ENCODE measurements at regions not wholly inside any gene's neighbourhood (a gene's known extent, or its start where the extent isn't known, plus 50 kb on each side); places are given as distances from the start of the nearest gene placed in this dataset.

- H3K9ac ChIP-seq (ENCODE audit: low read depth, low read length) = no peak overlapping the region
- no peak overlapping the region for H3K23ac ChIP-seq (ENCODE audit: low read depth, low read length)
- H4K91ac ChIP-seq (ENCODE audit: insufficient read depth, low read depth, low read length) = no peak overlapping the region
- no peaks in the 10 kb centered on the region for H3K9me3 ChIP-seq (ENCODE audit: control insufficient read depth, insufficient read depth, low read length)
- no peak overlapping the region for H3K27ac ChIP-seq (ENCODE audit: insufficient read depth, low read length)
- no peaks in the 10 kb centered on the region for H3K27me3 ChIP-seq (ENCODE audit: control insufficient read depth, insufficient read depth, low read length)
- BruUV-seq (replicated peaks) = no TSS peak
- no peak overlapping the region for H4K5ac ChIP-seq (ENCODE audit: low read depth, low read length)
- TF ChIP-seq RAD21 (IDR thresholded peaks at IDR 0.05; ENCODE audit: low read length) = no peak
- no peak for TF ChIP-seq POLR2A (IDR thresholded peaks at IDR 0.05; ENCODE audit: low read depth, low read length)
- no peak for TF ChIP-seq SMC3 (IDR thresholded peaks at IDR 0.05; ENCODE audit: low read depth, low read length)
- no peak for TF ChIP-seq RFX5 (IDR thresholded peaks at IDR 0.05; ENCODE audit: low read depth, low read length)
- TF ChIP-seq FOS (IDR thresholded peaks at IDR 0.05; ENCODE audit: low read depth, low read length) = no peak
- TF ChIP-seq NFE2L2 (IDR thresholded peaks at IDR 0.05; ENCODE audit: low read depth, low read length) = no peak
- TF ChIP-seq MAFK (IDR thresholded peaks at IDR 0.05; ENCODE audit: low read depth, low read length) = no peak
- no peak for TF ChIP-seq BHLHE40 (IDR thresholded peaks at IDR 0.05; ENCODE audit: low read depth, low read length)
- no peak for TF ChIP-seq CHD1 (IDR thresholded peaks at IDR 0.05; ENCODE audit: low read depth, low read length)
- no peak for TF ChIP-seq USF2 (IDR thresholded peaks at IDR 0.05; ENCODE audit: low read depth, low read length)
- no peak for TF ChIP-seq CEBPB (IDR thresholded peaks at IDR 0.05; ENCODE audit: low read depth, low read length)
- no peak for TF ChIP-seq ELK1 (IDR thresholded peaks at IDR 0.05; ENCODE audit: borderline replicate concordance, low read depth, low read length)
- no peak for TF ChIP-seq MAZ (IDR thresholded peaks at IDR 0.05; ENCODE audit: borderline replicate concordance, low read depth, low read length)
- TF ChIP-seq MXI1 (IDR thresholded peaks at IDR 0.05; ENCODE audit: borderline replicate concordance, low read depth, low read length) = no peak
- TF ChIP-seq CTCF (conservative IDR thresholded peaks at IDR 0.05; ENCODE audit: low read depth, low read length) = no peak
- TF ChIP-seq RCOR1 (IDR thresholded peaks at IDR 0.05; ENCODE audit: insufficient replicate concordance, low read length) = no peak
- no peaks in the 10 kb centered on the region for H3K9me1 ChIP-seq (ENCODE audit: insufficient read depth, low read length)
- H2AFZ ChIP-seq (replicated peaks; ENCODE audit: low read length, poor library complexity) = no peak overlapping the region
- no peak for ATAC-seq (ENCODE audit: low read depth)
- no peak overlapping the region for H3K14ac ChIP-seq (replicated peaks; ENCODE audit: low read depth, low read length)
- no CpG with 5 or more reads among the region's 2 CpGs for WGBS, 2 experiments (ENCODE audit: extremely low coverage in 2 of 2, insufficient read length in 1 of 2)
- H2BK20ac ChIP-seq (ENCODE audit: low read depth, low read length) = no peak overlapping the region
- no peaks in the 10 kb centered on the region for H3K79me1 ChIP-seq (ENCODE audit: low read depth in 1 of 2, low read length in 2 of 2)
- H3K56ac ChIP-seq (ENCODE audit: extremely low read depth, insufficient read depth, low read length) = no peak overlapping the region
- H2BK15ac ChIP-seq (ENCODE audit: low read depth, low read length) = no peak overlapping the region
- H2AK5ac ChIP-seq (ENCODE audit: low read depth, low read length) = no peak overlapping the region
- no peak overlapping the region for H2BK120ac ChIP-seq (ENCODE audit: low read depth, low read length)
- H3K4me2 ChIP-seq (ENCODE audit: low read depth, low read length) = no peak overlapping the region
- no peaks in the 10 kb centered on the region for H4K20me1 ChIP-seq (ENCODE audit: insufficient read depth, low read length)
- no peak overlapping the region for H3K4me3 ChIP-seq (ENCODE audit: insufficient read depth, low read depth, low read length)
- no peak overlapping the region for H2AK9ac ChIP-seq (replicated peaks; ENCODE audit: low read depth, low read length, poor library complexity)
- in situ Hi-C loops (cut with MboI; ENCODE audit: low sequenced_read_pairs) = no loop called here
- H3K18ac ChIP-seq (ENCODE audit: low read depth, low read length) = no peak overlapping the region
- dilution Hi-C loops (cut with HindIII; ENCODE audit: low sequenced_read_pairs, unreplicated experiment) = no loop called here
- no peak for DNase-seq
- no peak overlapping the region for H4K8ac ChIP-seq (ENCODE audit: low read depth in 2 of 2, low read length in 2 of 2)
- H2BK5ac ChIP-seq (ENCODE audit: low read depth, low read length, poor library complexity, severe bottlenecking) = no peak overlapping the region
- ChIA-PET CTCF (no interaction called here), POLR2A (ENCODE audit: unreplicated experiment) (no interaction called here)
- H3K36me3 ChIP-seq (ENCODE audit: control insufficient read depth, insufficient read depth, low read length) = no peaks in the 10 kb centered on the region
- H3K4me1 ChIP-seq (ENCODE audit: control insufficient read depth, insufficient read depth, low read length) = no peaks in the 10 kb centered on the region
- no peak overlapping the region for H3K4ac ChIP-seq (ENCODE audit: low read depth, low read length)
- intact Hi-C loops (cut with micrococcal nuclease) = no loop called here
Measured at GRCh38 chr6:147911686-147912085, 403.2 kb downstream of the SAMD5 start.

All from IMR-90 (cell line).